Sigmoid colon (tissue), 6 donors: ENCODE measurements at regions not wholly inside any gene's neighbourhood (a gene's known extent, or its start where the extent isn't known, plus 50 kb on each side); places are given as distances from the start of the nearest gene placed in this dataset.

Source experiments
- DNase-seq: peaks from one replicate; pipeline ENCODE4 v3.0.0-alpha.2; 2019
- H3K27ac ChIP-seq, 4 donors: fragments of 200-600 bp; sonication (generic); one replicate each; pipeline ENCODE4 v1.5.1; 2016 to 2019; ENCODE audit warnings: mild to moderate bottlenecking in 1 of 4
- H3K27me3 ChIP-seq, 3 donors: fragments of 200-600 bp; sonication (generic); one replicate each; pipeline ENCODE4 v1.5.1; 2019; ENCODE audit warnings: mild to moderate bottlenecking in 1 of 3
- H3K36me3 ChIP-seq, 4 donors: fragments of 200-600 bp; sonication (generic); one replicate each; pipeline ENCODE4 v1.5.1; 2016 to 2019
- H3K4me1 ChIP-seq, 4 donors: fragments of 200-600 bp; sonication (generic); one replicate each; pipeline ENCODE4 v1.5.1; 2017 to 2019
- H3K4me3 ChIP-seq, 4 donors: fragments of 200-600 bp; sonication (generic); one replicate each; pipeline ENCODE4 v1.5.1; 2017 to 2019; ENCODE audit warnings: mild to moderate bottlenecking in 2 of 4, moderate library complexity in 1 of 4
- H3K9me3 ChIP-seq, 4 donors: fragments of 200-600 bp in 3 of 4; sonication (generic) in 3 of 4; one replicate each; pipeline versions ENCODE4 v1.5.1 to v1.6.1; 2013 to 2019
- CTCF ChIP-seq, 4 experiments: fragments of 450-650 bp in 3 of 4; fragments of 200-600 bp in 1 of 4; IDR thresholded peaks; one replicate each; pipeline ENCODE4 v1.5.1; 2016 to 2019; ENCODE audit warnings: antibody characterized with exemption in 4 of 4, mild to moderate bottlenecking in 3 of 4, moderate library complexity in 2 of 4
- EP300 ChIP-seq, 4 donors: sonication (generic); formaldehyde crosslinking; IDR thresholded peaks; one replicate each; pipeline ENCODE4 v1.6.1; 2017; ENCODE audit warnings: antibody characterized with exemption in 4 of 4
- POLR2A ChIP-seq, 2 donors: fragments of 450-650 bp; IDR thresholded peaks; one replicate each; pipeline ENCODE4 v1.6.1; 2016; ENCODE audit warnings: antibody characterized with exemption in 2 of 2, mild to moderate bottlenecking in 2 of 2, moderate library complexity in 2 of 2
- POLR2AphosphoS5 ChIP-seq, 4 donors: sonication (generic); formaldehyde crosslinking; IDR thresholded peaks; one replicate each; pipeline ENCODE4 v1.6.1; 2017; ENCODE audit warnings: antibody characterized with exemption in 4 of 4
- WGBS, 2 donors: extraction: QIAGEN DNeasy Blood & Tissue Kit; methylation state at CpG; one replicate each; pipeline ENCODE4 v1.1.7; 2013; 5-methylcytosine and 5-hydroxymethylcytosine counted together
- intact Hi-C: fragments of 100-400 bp; cut with DNase I; formaldehyde crosslinking; loops from one replicate; pipeline ENCODE4 v1.15.1; 2023
- donor health status: healthy with polysubstance abuse.
- donor health status: healthy.

GRCh38 chr21:27363719-27364477, 397.0 kb upstream of the ADAMTS5 start:
- Histone ChIP-seq H3K4me1 (peaks cover 0 to 15% (median 5%) of the 10 kb centered on the region in 4 donors), H3K9me3 (no peaks in the 10 kb centered on the region), H3K27ac (no peak overlapping the region), H3K27me3 (no peaks in the 10 kb centered on the region), H3K36me3 (no peaks in the 10 kb centered on the region), H3K4me3 (no peak overlapping the region)
- intact Hi-C loops: no loop called here
- no peak for DNase-seq
- 92 to 93% methylated on average over 3 of the region's 3 CpGs for WGBS, 2 donors
- TF ChIP-seq EP300 (IDR thresholded peaks at IDR 0.05) (no peak), POLR2A (IDR thresholded peaks at IDR 0.05) (no peak), POLR2AphosphoS5 (IDR thresholded peaks at IDR 0.05) (no peak), CTCF (IDR thresholded peaks at IDR 0.05) (no peak)

GRCh38 chr21:27362249-27362648, 395.4 kb upstream of the ADAMTS5 start:
- TF ChIP-seq POLR2A (IDR thresholded peaks at IDR 0.05) (no peak), CTCF (IDR thresholded peaks at IDR 0.05) (no peak), POLR2AphosphoS5 (IDR thresholded peaks at IDR 0.05) (no peak), EP300 (IDR thresholded peaks at IDR 0.05) (no peak)
- 60 to 74% methylated on average over 1 of the region's 1 CpG for whole genome bisulfite sequencing, 2 donors
- no peaks in the 10 kb centered on the region for H3K27me3 ChIP-seq
- DNase-seq: no peak
- peaks cover 0 to 22% (median 8%) of the 10 kb centered on the region in 4 donors for H3K4me1 ChIP-seq
- H3K4me3 ChIP-seq: no peak overlapping the region
- no peaks in the 10 kb centered on the region for H3K9me3 ChIP-seq
- no peak overlapping the region for H3K27ac ChIP-seq
- intact Hi-C loops: no loop called here
- H3K36me3 ChIP-seq: no peaks in the 10 kb centered on the region

GRCh38 chr21:27359141-27359540, 392.3 kb upstream of the ADAMTS5 start:
- Histone ChIP-seq H3K36me3 (no peaks in the 10 kb centered on the region), H3K9me3 (no peaks in the 10 kb centered on the region), H3K27me3 (no peaks in the 10 kb centered on the region), H3K4me1 (peaks cover 0 to 22% (median 8%) of the 10 kb centered on the region in 4 donors), H3K4me3 (no peak overlapping the region), H3K27ac (no peak overlapping the region)
- intact Hi-C loops: no loop called here
- TF ChIP-seq POLR2A (IDR thresholded peaks at IDR 0.05): no peak
- no peak for TF ChIP-seq EP300 (IDR thresholded peaks at IDR 0.05)
- TF ChIP-seq POLR2AphosphoS5 (IDR thresholded peaks at IDR 0.05): peak in 1 of 4 donors; percentile 10
- TF ChIP-seq CTCF (IDR thresholded peaks at IDR 0.05): no peak
- DNase-seq: no peak

- Histone ChIP-seq H3K4me1 (no peaks in the 10 kb centered on the region), H3K27ac (no peak overlapping the region), H3K36me3 (no peaks in the 10 kb centered on the region), H3K9me3 (no peaks in the 10 kb centered on the region), H3K27me3 (no peaks in the 10 kb centered on the region), H3K4me3 (no peak overlapping the region)
- no peak for DNase-seq
- intact Hi-C loops: no loop called here
- no peak for TF ChIP-seq POLR2AphosphoS5 (IDR thresholded peaks at IDR 0.05)
- TF ChIP-seq CTCF (IDR thresholded peaks at IDR 0.05): no peak
- no peak for TF ChIP-seq EP300 (IDR thresholded peaks at IDR 0.05)
- no peak for TF ChIP-seq POLR2A (IDR thresholded peaks at IDR 0.05)
Measured at GRCh38 chr21:27352885-27353284, 386.0 kb upstream of the ADAMTS5 start.

DNA sequence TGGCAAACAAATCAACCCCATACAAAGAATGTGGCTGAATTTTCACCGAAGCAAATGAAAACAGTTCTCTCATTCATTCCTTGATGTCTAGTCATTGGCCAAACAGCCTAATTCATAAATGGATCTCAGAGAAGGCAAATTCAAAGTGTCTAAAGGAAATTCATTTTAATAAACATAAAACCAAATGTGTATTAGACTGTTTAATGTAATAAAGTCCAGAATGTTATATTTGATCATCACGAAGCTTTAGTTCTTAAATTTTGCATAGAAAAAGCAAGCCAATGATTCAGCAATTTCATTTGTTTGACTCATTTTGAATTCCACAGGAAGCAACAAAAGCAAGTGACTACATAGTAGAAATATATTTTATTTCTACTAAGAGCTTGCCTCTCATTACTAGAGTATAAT, 379.2 kb upstream of the ADAMTS5 start:
- H3K9me3 ChIP-seq: no peaks in the 10 kb centered on the region
- no peak for TF ChIP-seq CTCF (IDR thresholded peaks at IDR 0.05)
- no peak for TF ChIP-seq POLR2AphosphoS5 (IDR thresholded peaks at IDR 0.05)
- no peak for TF ChIP-seq POLR2A (IDR thresholded peaks at IDR 0.05)
- no peak for TF ChIP-seq EP300 (IDR thresholded peaks at IDR 0.05)
- no peak overlapping the region for H3K27ac ChIP-seq
- H3K4me1 ChIP-seq: no peaks in the 10 kb centered on the region
- WGBS, 2 donors: 78 to 83% methylated on average over 2 of the region's 2 CpGs
- no peak for DNase-seq
- intact Hi-C loops: loop anchor here (10.0 kb wide), 1 partner anchor 61 kb away; no protein-coding TSS in a partner anchor
- no peaks in the 10 kb centered on the region for H3K27me3 ChIP-seq
- H3K36me3 ChIP-seq: no peaks in the 10 kb centered on the region
- H3K4me3 ChIP-seq: no peak overlapping the region
